CD4-positive, alpha-beta T cell treated with Interleukin-2 at 100 ng/mL for 4 hours (primary cell): ENCODE measurements at regions not wholly inside any gene's neighbourhood (a gene's known extent, or its start where the extent isn't known, plus 50 kb on each side); places are given as distances from the start of the nearest gene placed in this dataset.
"Not testable (repeated sequence)": the region's sequence is repeated elsewhere in the genome, so short reads cannot be mapped to it uniquely, and the experiment has no call there.

Experiments
- DNase-seq: peaks from one replicate; pipeline ENCODE4 v3.0.0-alpha.2; 2020; ENCODE audit warnings: low spot score

GRCh38 chr13:72657379-72657778 lies 70.0 kb downstream of the MZT1 start:
- no peak for DNase-seq

GRCh38 chr13:72656357-72656756 lies 71.1 kb downstream of the MZT1 start:
- no peak for DNase-seq

- DNase-seq, result no peak
Measured at GRCh38 chr13:72653506-72653905, 73.9 kb downstream of the MZT1 start.

- DNase-seq, result no peak
Measured at GRCh38 chr13:72652681-72653080, 74.7 kb downstream of the MZT1 start.

- no peak for DNase-seq
Measured at GRCh38 chr13:72651144-72651543, 76.3 kb downstream of the MZT1 start.

GRCh38 chr13:72650051-72650700 lies 77.3 kb downstream of the MZT1 start:
- no peak for DNase-seq

- no peak for DNase-seq
Measured at GRCh38 chr13:72648513-72649065, 78.8 kb downstream of the MZT1 start.

- no peak for DNase-seq
Measured at GRCh38 chr13:72647422-72647821, 80.0 kb downstream of the MZT1 start.

- no peak for DNase-seq
Measured at GRCh38 chr13:72645521-72645920, 81.9 kb downstream of the MZT1 start.

GRCh38 chr13:72643311-72643989 lies 84.0 kb downstream of the MZT1 start:
- DNase-seq, result peak; percentile 41

GRCh38 chr13:72639377-72639776 lies 88.1 kb downstream of the MZT1 start:
- no peak for DNase-seq

GRCh38 chr13:72638059-72638815 lies 89.2 kb downstream of the MZT1 start:
- DNase-seq, result no peak

- no peak for DNase-seq
Measured at GRCh38 chr13:72637561-72637960, 89.9 kb downstream of the MZT1 start.

GRCh38 chr13:72634859-72635258 lies 92.6 kb downstream of the MZT1 start:
- no peak for DNase-seq

GRCh38 chr13:72622546-72622945 lies 104.9 kb downstream of the MZT1 start:
- DNase-seq, result no peak

- DNase-seq, result no peak
Measured at GRCh38 chr13:72620874-72621273, 106.6 kb downstream of the MZT1 start.

- DNase-seq, result no peak
Measured at GRCh38 chr13:72617951-72618350, 109.5 kb downstream of the MZT1 start.

GRCh38 chr13:72617186-72617585 lies 110.2 kb downstream of the MZT1 start:
- DNase-seq, result no peak

- not testable (repeated sequence) for DNase-seq
Measured at GRCh38 chr13:72610251-72610891, 117.1 kb downstream of the MZT1 start.

- no peak for DNase-seq
Measured at GRCh38 chr13:72599178-72599743, 128.2 kb downstream of the MZT1 start.

GRCh38 chr13:72590091-72590740 lies 137.2 kb downstream of the MZT1 start:
- DNase-seq, result no peak
